A673 (cell line): ENCODE measurements at regions not wholly inside any gene's neighbourhood (a gene's known extent, or its start where the extent isn't known, plus 50 kb on each side); places are given as distances from the start of the nearest gene placed in this dataset.

Experiments
- CTCF ChIP-seq: fragments of 300-800, 200-600 bp; sonication (generic); conservative IDR thresholded peaks from 2 replicates; pipeline ENCODE4 v1.5.1; 2017; ENCODE audit warnings: low read depth, mild to moderate bottlenecking, antibody characterized with exemption, low read length, moderate library complexity, mixed read lengths
- EZH2 ChIP-seq: fragments of 200-600 bp; sonication (generic); IDR thresholded peaks from 2 replicates; pipeline ENCODE4 v1.6.1; 2017; ENCODE audit warnings: borderline replicate concordance, low read depth, mild to moderate bottlenecking, mixed read lengths, antibody characterized with exemption, low read length; ENCODE audit not compliant: poor library complexity, severe bottlenecking

GRCh38 chr5:174581894-174582293 lies 142.5 kb upstream of the MSX2 start:
- TF ChIP-seq CTCF (no peak), EZH2 (no peak)
